Ishikawa (cell line): ENCODE measurements at regions not wholly inside any gene's neighbourhood (a gene's known extent, or its start where the extent isn't known, plus 50 kb on each side); places are given as distances from the start of the nearest gene placed in this dataset.

ENCODE experiments used
- CEBPB ChIP-seq: IDR thresholded peaks from 2 replicates; pipeline ENCODE4 v1.6.1; 2012
- CREB1 ChIP-seq: IDR thresholded peaks from 2 replicates; pipeline ENCODE4 v1.6.1; 2012; ENCODE audit warnings: low read depth
- EGR1 ChIP-seq: IDR thresholded peaks from 2 replicates; pipeline ENCODE4 v1.6.1; 2012
- EP300 ChIP-seq: IDR thresholded peaks from 2 replicates; pipeline ENCODE4 v1.6.1; 2012; ENCODE audit warnings: borderline replicate concordance
- NFIC ChIP-seq: IDR thresholded peaks from 2 replicates; pipeline ENCODE4 v1.6.1; 2012
- RAD21 ChIP-seq: IDR thresholded peaks from 2 replicates; pipeline ENCODE4 v1.6.1; 2012; ENCODE audit warnings: low read depth
- TAF1 ChIP-seq: IDR thresholded peaks from 2 replicates; pipeline ENCODE4 v1.6.1; 2012; ENCODE audit warnings: low read depth, mild to moderate bottlenecking
- TCF12 ChIP-seq: IDR thresholded peaks from 2 replicates; pipeline ENCODE4 v1.6.1; 2012; ENCODE audit warnings: low read depth
- TEAD4 ChIP-seq: IDR thresholded peaks from 2 replicates; pipeline ENCODE4 v1.6.1; 2012
- YY1 ChIP-seq: IDR thresholded peaks from 2 replicates; pipeline ENCODE4 v1.6.1; 2012; ENCODE audit warnings: low read depth
- ZBTB7A ChIP-seq: IDR thresholded peaks from 2 replicates; pipeline ENCODE4 v1.6.1; 2012; ENCODE audit warnings: low read depth
- TF ChIP-seq, protein P1 (sequence below): IDR thresholded peaks from 2 replicates; pipeline ENCODE4 v1.6.1; 2012
- TF ChIP-seq, protein P2 (sequence below): IDR thresholded peaks from 2 replicates; pipeline ENCODE4 v1.6.1; 2012; ENCODE audit warnings: low read depth, mild to moderate bottlenecking
- TF ChIP-seq, protein P3 (sequence below): IDR thresholded peaks from 2 replicates; pipeline ENCODE4 v1.6.1; 2012

DNA sequence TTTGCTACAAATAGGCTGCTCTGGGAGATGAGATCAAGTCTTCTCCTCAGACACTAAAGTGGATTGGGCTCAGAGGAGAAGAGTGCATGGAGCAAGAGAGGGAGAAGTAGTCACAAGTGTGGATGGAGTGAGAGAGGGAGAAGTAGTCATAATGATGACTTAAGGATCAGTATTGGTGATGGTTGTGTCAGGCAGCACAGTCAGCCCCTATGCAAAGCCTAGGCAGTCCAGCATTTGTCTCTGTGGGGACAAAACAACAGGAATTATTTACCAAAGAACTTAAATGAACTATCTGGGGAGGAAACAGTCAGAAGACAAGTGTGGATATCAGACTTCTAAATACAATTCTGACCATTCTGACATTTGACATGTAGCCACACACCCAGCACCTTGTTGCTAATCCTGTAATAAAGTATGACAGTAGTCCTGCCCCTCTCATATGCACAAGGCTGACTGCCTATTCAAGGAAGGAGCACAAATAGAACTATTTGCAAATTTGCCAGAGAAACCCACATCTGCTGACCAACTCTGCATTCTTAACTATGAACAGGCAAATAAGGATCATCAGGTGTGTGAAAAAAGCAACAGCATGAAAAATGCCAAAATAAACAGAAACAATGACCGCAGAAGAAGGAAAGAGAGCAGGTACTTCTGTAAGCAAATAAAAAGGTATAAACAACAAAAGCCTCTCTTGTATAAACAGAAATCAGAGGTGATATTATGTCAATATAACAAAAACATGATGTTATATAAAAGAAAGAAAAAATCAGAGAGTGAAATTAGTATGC, 1597.9 kb upstream of the ACVR2A start:
- TF ChIP-seq TCF12 (no peak), EGR1 (no peak), RAD21 (no peak), EP300 (no peak), TAF1 (no peak), CEBPB (no peak), NFIC (no peak), CREB1 (no peak), YY1 (no peak), TEAD4 (no peak), ZBTB7A (no peak)
- TF ChIP-seq, protein P1, sequence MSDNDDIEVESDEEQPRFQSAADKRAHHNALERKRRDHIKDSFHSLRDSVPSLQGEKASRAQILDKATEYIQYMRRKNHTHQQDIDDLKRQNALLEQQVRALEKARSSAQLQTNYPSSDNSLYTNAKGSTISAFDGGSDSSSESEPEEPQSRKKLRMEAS: no peak
- TF ChIP-seq, protein P2, sequence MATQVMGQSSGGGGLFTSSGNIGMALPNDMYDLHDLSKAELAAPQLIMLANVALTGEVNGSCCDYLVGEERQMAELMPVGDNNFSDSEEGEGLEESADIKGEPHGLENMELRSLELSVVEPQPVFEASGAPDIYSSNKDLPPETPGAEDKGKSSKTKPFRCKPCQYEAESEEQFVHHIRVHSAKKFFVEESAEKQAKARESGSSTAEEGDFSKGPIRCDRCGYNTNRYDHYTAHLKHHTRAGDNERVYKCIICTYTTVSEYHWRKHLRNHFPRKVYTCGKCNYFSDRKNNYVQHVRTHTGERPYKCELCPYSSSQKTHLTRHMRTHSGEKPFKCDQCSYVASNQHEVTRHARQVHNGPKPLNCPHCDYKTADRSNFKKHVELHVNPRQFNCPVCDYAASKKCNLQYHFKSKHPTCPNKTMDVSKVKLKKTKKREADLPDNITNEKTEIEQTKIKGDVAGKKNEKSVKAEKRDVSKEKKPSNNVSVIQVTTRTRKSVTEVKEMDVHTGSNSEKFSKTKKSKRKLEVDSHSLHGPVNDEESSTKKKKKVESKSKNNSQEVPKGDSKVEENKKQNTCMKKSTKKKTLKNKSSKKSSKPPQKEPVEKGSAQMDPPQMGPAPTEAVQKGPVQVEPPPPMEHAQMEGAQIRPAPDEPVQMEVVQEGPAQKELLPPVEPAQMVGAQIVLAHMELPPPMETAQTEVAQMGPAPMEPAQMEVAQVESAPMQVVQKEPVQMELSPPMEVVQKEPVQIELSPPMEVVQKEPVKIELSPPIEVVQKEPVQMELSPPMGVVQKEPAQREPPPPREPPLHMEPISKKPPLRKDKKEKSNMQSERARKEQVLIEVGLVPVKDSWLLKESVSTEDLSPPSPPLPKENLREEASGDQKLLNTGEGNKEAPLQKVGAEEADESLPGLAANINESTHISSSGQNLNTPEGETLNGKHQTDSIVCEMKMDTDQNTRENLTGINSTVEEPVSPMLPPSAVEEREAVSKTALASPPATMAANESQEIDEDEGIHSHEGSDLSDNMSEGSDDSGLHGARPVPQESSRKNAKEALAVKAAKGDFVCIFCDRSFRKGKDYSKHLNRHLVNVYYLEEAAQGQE: no peak
- TF ChIP-seq, protein P3, sequence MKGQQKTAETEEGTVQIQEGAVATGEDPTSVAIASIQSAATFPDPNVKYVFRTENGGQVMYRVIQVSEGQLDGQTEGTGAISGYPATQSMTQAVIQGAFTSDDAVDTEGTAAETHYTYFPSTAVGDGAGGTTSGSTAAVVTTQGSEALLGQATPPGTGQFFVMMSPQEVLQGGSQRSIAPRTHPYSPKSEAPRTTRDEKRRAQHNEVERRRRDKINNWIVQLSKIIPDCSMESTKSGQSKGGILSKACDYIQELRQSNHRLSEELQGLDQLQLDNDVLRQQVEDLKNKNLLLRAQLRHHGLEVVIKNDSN: no peak
